Neuronal stem cell (in vitro differentiated cells): ENCODE measurements at regions not wholly inside any gene's neighbourhood (a gene's known extent, or its start where the extent isn't known, plus 50 kb on each side); places are given as distances from the start of the nearest gene placed in this dataset.
"Not testable (repeated sequence)": the region's sequence is repeated elsewhere in the genome, so short reads cannot be mapped to it uniquely, and the experiment has no call there.

ENCODE experiments used
- DNase-seq: peaks from one replicate; pipeline ENCODE4 v3.0.0-alpha.2; 2013; ENCODE audit warnings: low spot score
- H2AFZ ChIP-seq: one replicate; pipeline ENCODE4 v1.6.1; 2013; ENCODE audit warnings: mild to moderate bottlenecking, low read length, inconsistent platforms
- H2AK5ac ChIP-seq: 2 replicates; pipeline ENCODE4 v1.6.1; 2013; ENCODE audit warnings: low read depth, mild to moderate bottlenecking, inconsistent platforms, low read length, moderate library complexity, mixed read lengths
- H2BK120ac ChIP-seq: 2 replicates; pipeline ENCODE4 v1.6.1; 2013; ENCODE audit warnings: low read depth, mild to moderate bottlenecking, inconsistent platforms, low read length, moderate library complexity, mixed read lengths
- H2BK12ac ChIP-seq: one replicate; pipeline ENCODE4 v1.6.1; 2013; ENCODE audit warnings: low read length, inconsistent platforms
- H2BK15ac ChIP-seq: 2 replicates; pipeline ENCODE4 v1.6.1; 2013; ENCODE audit warnings: mild to moderate bottlenecking, low read length, inconsistent platforms, mixed read lengths
- H2BK5ac ChIP-seq: one replicate; pipeline ENCODE4 v1.6.1; 2013; ENCODE audit warnings: inconsistent platforms, mild to moderate bottlenecking, low read length, moderate library complexity
- H3K14ac ChIP-seq: one replicate; pipeline ENCODE4 v1.6.1; 2013; ENCODE audit warnings: low read length, inconsistent platforms
- H3K18ac ChIP-seq: 2 replicates; pipeline ENCODE4 v1.6.1; 2013; ENCODE audit warnings: low read length, inconsistent platforms
- H3K23ac ChIP-seq: 2 replicates; pipeline ENCODE4 v1.6.1; 2013; ENCODE audit warnings: low read depth, mild to moderate bottlenecking, mixed read lengths, low read length, inconsistent platforms; ENCODE audit not compliant: poor library complexity
- H3K27ac ChIP-seq: replicated peaks from 3 replicates; pipeline ENCODE4 v1.5.1; 2013; ENCODE audit warnings: low read length, inconsistent platforms
- H3K27me3 ChIP-seq, 3 experiments: 2 replicates each; pipeline ENCODE4 v1.6.1; 2013; ENCODE audit warnings: low read length in 3 of 3, mild to moderate bottlenecking in 2 of 3, inconsistent platforms in 1 of 3, low read depth in 1 of 3, mixed read lengths in 1 of 3, moderate library complexity in 1 of 3; ENCODE audit not compliant: control insufficient read depth in 3 of 3, insufficient read depth in 3 of 3
- H3K36me3 ChIP-seq, 2 donors: replicated peaks in 1 of 2; 2 replicates each; pipeline ENCODE4 v1.6.1; 2013; ENCODE audit warnings: low read length in 2 of 2; ENCODE audit not compliant: control insufficient read depth in 2 of 2, insufficient read depth in 2 of 2
- H3K4ac ChIP-seq: 2 replicates; pipeline ENCODE4 v1.6.1; 2013; ENCODE audit warnings: inconsistent platforms, mild to moderate bottlenecking, low read length, moderate library complexity
- H3K4me1 ChIP-seq, 2 donors: 1 replicate in 1 of 2; 2 replicates in 1 of 2; pipeline ENCODE4 v1.6.1; 2013; ENCODE audit warnings: low read length in 2 of 2, low read depth in 1 of 2; ENCODE audit not compliant: control insufficient read depth in 2 of 2, insufficient read depth in 1 of 2
- H3K4me2 ChIP-seq: one replicate; pipeline ENCODE4 v1.6.1; 2013; ENCODE audit warnings: mild to moderate bottlenecking, low read length, inconsistent platforms; ENCODE audit not compliant: insufficient read depth, poor library complexity, severe bottlenecking
- H3K4me3 ChIP-seq, 2 donors: 2 replicates each; pipeline ENCODE4 v1.5.1; 2013; ENCODE audit warnings: low read length in 2 of 2, mild to moderate bottlenecking in 2 of 2, inconsistent platforms in 1 of 2, moderate library complexity in 1 of 2
- H3K79me1 ChIP-seq: one replicate; pipeline ENCODE4 v1.6.1; 2013; ENCODE audit warnings: low read depth, mild to moderate bottlenecking, inconsistent platforms, low read length, moderate library complexity
- H3K9ac ChIP-seq: one replicate; pipeline ENCODE4 v1.6.1; 2013; ENCODE audit warnings: mild to moderate bottlenecking, low read depth, low read length, inconsistent platforms; ENCODE audit not compliant: poor library complexity
- H3K9me3 ChIP-seq, 2 donors: replicated peaks in 1 of 2; 2 replicates each; pipeline versions ENCODE3 to v1.6.1; 2013; ENCODE audit warnings: low read length in 2 of 2, mild to moderate bottlenecking in 2 of 2, inconsistent platforms in 1 of 2, low read depth in 1 of 2, mixed read lengths in 1 of 2, moderate library complexity in 1 of 2; ENCODE audit not compliant: control insufficient read depth in 2 of 2, insufficient read depth in 1 of 2
- H4K8ac ChIP-seq: one replicate; pipeline ENCODE4 v1.6.1; 2013; ENCODE audit warnings: low read depth, mild to moderate bottlenecking, inconsistent platforms, low read length, moderate library complexity
- H4K91ac ChIP-seq: one replicate; pipeline ENCODE4 v1.6.1; 2013; ENCODE audit warnings: low read length, low read depth, mild to moderate bottlenecking, inconsistent platforms; ENCODE audit not compliant: poor library complexity
- WGBS, 2 donors: extraction: QIAGEN DNeasy Blood & Tissue Kit; methylation state at CpG; one replicate each; pipeline ENCODE4 v1.1.7; 2013; ENCODE audit warnings: missing lambda C conversion rate in 2 of 2, mixed read lengths in 1 of 2; ENCODE audit not compliant: insufficient read length in 2 of 2, insufficient replicate concordance in 1 of 2; ENCODE audit errors: extremely low coverage in 2 of 2; 5-methylcytosine and 5-hydroxymethylcytosine counted together

GRCh38 chr6:18659994-18660393 lies 272.8 kb downstream of the RNF144B start:
- H2BK120ac ChIP-seq, H2BK12ac ChIP-seq, H3K4me3 ChIP-seq, H3K9ac ChIP-seq, H2AFZ ChIP-seq, DNase-seq, H3K18ac ChIP-seq, H3K4me2 ChIP-seq, H3K4ac ChIP-seq, H3K23ac ChIP-seq, H3K27ac ChIP-seq, H3K4me1 ChIP-seq, H2BK5ac ChIP-seq, H2AK5ac ChIP-seq, H3K79me1 ChIP-seq, H4K91ac ChIP-seq, H3K27me3 ChIP-seq, H3K14ac ChIP-seq, H4K8ac ChIP-seq, H3K9me3 ChIP-seq, H3K36me3 ChIP-seq, H2BK15ac ChIP-seq: not testable (repeated sequence)
- no CpG with 5 or more reads among the region's 5 CpGs for WGBS, 2 donors

GRCh38 chr6:18663011-18663410 lies 275.9 kb downstream of the RNF144B start:
- Histone ChIP-seq H2BK15ac (no peak overlapping the region), H3K14ac (no peak overlapping the region), H3K27me3 (no peaks in the 10 kb centered on the region), H3K27ac (no peak overlapping the region), H2AFZ (no peak overlapping the region), H3K9ac (no peak overlapping the region), H2BK5ac (no peak overlapping the region), H3K79me1 (no peaks in the 10 kb centered on the region), H3K23ac (no peak overlapping the region), H2BK120ac (no peak overlapping the region), H3K4ac (no peak overlapping the region), H3K4me2 (no peak overlapping the region), H3K4me3 (no peak overlapping the region), H2AK5ac (no peak overlapping the region), H4K8ac (no peak overlapping the region), H3K18ac (no peak overlapping the region), H2BK12ac (no peak overlapping the region), H4K91ac (no peak overlapping the region), H3K9me3 (no peaks in the 10 kb centered on the region), H3K36me3 (no peaks in the 10 kb centered on the region), H3K4me1 (peaks cover 0 to 2% of the 10 kb centered on the region in 2 donors)
- no peak for DNase-seq
- WGBS, 2 donors: no CpG with 5 or more reads among the region's 1 CpG

- H3K9ac ChIP-seq: no peak overlapping the region
- no peak overlapping the region for H4K91ac ChIP-seq
- no peak overlapping the region for H2AFZ ChIP-seq
- no peak overlapping the region for H3K4me2 ChIP-seq
- H3K27ac ChIP-seq: no peak overlapping the region
- H3K36me3 ChIP-seq: no peaks in the 10 kb centered on the region
- WGBS, 2 donors: no CpG with 5 or more reads among the region's 5 CpGs
- no peak overlapping the region for H4K8ac ChIP-seq
- H3K4me1 ChIP-seq: peaks cover 0 to 2% of the 10 kb centered on the region in 2 donors
- no peak overlapping the region for H3K18ac ChIP-seq
- no peak overlapping the region for H2BK15ac ChIP-seq
- no peak overlapping the region for H3K23ac ChIP-seq
- H3K4me3 ChIP-seq: no peak overlapping the region
- no peak overlapping the region for H2BK120ac ChIP-seq
- no peaks in the 10 kb centered on the region for H3K79me1 ChIP-seq
- no peak for DNase-seq
- no peak overlapping the region for H2BK12ac ChIP-seq
- H2BK5ac ChIP-seq: no peak overlapping the region
- no peak overlapping the region for H3K4ac ChIP-seq
- no peaks in the 10 kb centered on the region for H3K9me3 ChIP-seq
- H2AK5ac ChIP-seq: no peak overlapping the region
- no peak overlapping the region for H3K14ac ChIP-seq
- no peaks in the 10 kb centered on the region for H3K27me3 ChIP-seq
Observed at GRCh38 chr6:18664401-18664800, 277.3 kb downstream of the RNF144B start.

GRCh38 chr6:18667612-18668011 lies 280.5 kb downstream of the RNF144B start:
- H3K4me1 ChIP-seq: peaks cover 0 to 1% of the 10 kb centered on the region in 2 donors
- H4K8ac ChIP-seq: no peak overlapping the region
- no peaks in the 10 kb centered on the region for H3K27me3 ChIP-seq
- no peaks in the 10 kb centered on the region for H3K9me3 ChIP-seq
- WGBS, 2 donors: no CpG with 5 or more reads among the region's 2 CpGs
- no peaks in the 10 kb centered on the region for H3K36me3 ChIP-seq
- H3K4me2 ChIP-seq: no peak overlapping the region
- no peak overlapping the region for H3K9ac ChIP-seq
- H2AK5ac ChIP-seq: no peak overlapping the region
- no peak overlapping the region for H2AFZ ChIP-seq
- no peak overlapping the region for H3K4me3 ChIP-seq
- H3K27ac ChIP-seq: no peak overlapping the region
- H3K14ac ChIP-seq: no peak overlapping the region
- H2BK15ac ChIP-seq: no peak overlapping the region
- H2BK5ac ChIP-seq: no peak overlapping the region
- no peak overlapping the region for H2BK120ac ChIP-seq
- no peaks in the 10 kb centered on the region for H3K79me1 ChIP-seq
- no peak for DNase-seq
- no peak overlapping the region for H3K23ac ChIP-seq
- no peak overlapping the region for H3K18ac ChIP-seq
- H2BK12ac ChIP-seq: no peak overlapping the region
- no peak overlapping the region for H3K4ac ChIP-seq
- no peak overlapping the region for H4K91ac ChIP-seq
